Osteocyte (in vitro differentiated cells): ENCODE measurements at regions not wholly inside any gene's neighbourhood (a gene's known extent, or its start where the extent isn't known, plus 50 kb on each side); places are given as distances from the start of the nearest gene placed in this dataset.

Source experiments
- DNase-seq: peaks from one replicate; pipeline ENCODE4 v3.0.0; 2021; ENCODE audit warnings: mixed read lengths; ENCODE audit not compliant: unreplicated experiment; ENCODE audit errors: extremely low spot score
- H3K27ac Mint-ChIP-seq: one replicate; pipeline ENCODE4 v1.8.0; 2021; ENCODE audit warnings: mild to moderate bottlenecking, mixed read lengths; ENCODE audit not compliant: unreplicated experiment
- H3K27me3 Mint-ChIP-seq: one replicate; pipeline ENCODE4 v1.8.0; 2021; ENCODE audit warnings: mixed read lengths; ENCODE audit not compliant: unreplicated experiment
- H3K36me3 Mint-ChIP-seq: one replicate; pipeline ENCODE4 v1.8.0; 2021; ENCODE audit warnings: mixed read lengths; ENCODE audit not compliant: unreplicated experiment
- H3K4me1 Mint-ChIP-seq: one replicate; pipeline ENCODE4 v1.8.0; 2021; ENCODE audit warnings: mixed read lengths; ENCODE audit not compliant: unreplicated experiment
- H3K4me3 Mint-ChIP-seq: one replicate; pipeline ENCODE4 v1.8.0; 2021; ENCODE audit warnings: mild to moderate bottlenecking, moderate library complexity, mixed read lengths; ENCODE audit not compliant: unreplicated experiment
- H3K9me3 Mint-ChIP-seq: one replicate; pipeline ENCODE4 v1.8.0; 2021; ENCODE audit warnings: mixed read lengths; ENCODE audit not compliant: unreplicated experiment
- CTCF ChIP-seq: fragments of 200-600 bp; sonication (generic); IDR thresholded peaks from 2 replicates; pipeline ENCODE4 v1.5.0; 2021; ENCODE audit warnings: antibody characterized with exemption, mild to moderate bottlenecking, moderate library complexity

- H3K36me3 Mint-ChIP-seq: no peaks in the 10 kb centered on the region
- H3K9me3 Mint-ChIP-seq: no peaks in the 10 kb centered on the region
- H3K27ac Mint-ChIP-seq: no peak overlapping the region
- H3K4me1 Mint-ChIP-seq: peaks cover 3% of the 10 kb centered on the region
- no peak overlapping the region for H3K4me3 Mint-ChIP-seq
- no peak for TF ChIP-seq CTCF
- H3K27me3 Mint-ChIP-seq: no peaks in the 10 kb centered on the region
- DNase-seq: no peak
Measured at GRCh38 chr4:184283659-184284335, 66.1 kb upstream of the ENPP6 start.

GRCh38 chr4:184282895-184283654, 65.4 kb upstream of the ENPP6 start:
- H3K27ac Mint-ChIP-seq: no peak overlapping the region
- H3K4me3 Mint-ChIP-seq: no peak overlapping the region
- peaks cover 2% of the 10 kb centered on the region for H3K4me1 Mint-ChIP-seq
- H3K36me3 Mint-ChIP-seq: no peaks in the 10 kb centered on the region
- no peaks in the 10 kb centered on the region for H3K9me3 Mint-ChIP-seq
- TF ChIP-seq CTCF: no peak
- DNase-seq: no peak
- H3K27me3 Mint-ChIP-seq: no peaks in the 10 kb centered on the region

- H3K36me3 Mint-ChIP-seq: no peaks in the 10 kb centered on the region
- H3K4me1 Mint-ChIP-seq: no peaks in the 10 kb centered on the region
- TF ChIP-seq CTCF: no peak
- no peak for DNase-seq
- no peak overlapping the region for H3K27ac Mint-ChIP-seq
- peaks cover 5% of the 10 kb centered on the region for H3K9me3 Mint-ChIP-seq
- no peak overlapping the region for H3K4me3 Mint-ChIP-seq
- no peaks in the 10 kb centered on the region for H3K27me3 Mint-ChIP-seq
Measured at GRCh38 chr4:184282251-184282713, 64.6 kb upstream of the ENPP6 start.

DNA sequence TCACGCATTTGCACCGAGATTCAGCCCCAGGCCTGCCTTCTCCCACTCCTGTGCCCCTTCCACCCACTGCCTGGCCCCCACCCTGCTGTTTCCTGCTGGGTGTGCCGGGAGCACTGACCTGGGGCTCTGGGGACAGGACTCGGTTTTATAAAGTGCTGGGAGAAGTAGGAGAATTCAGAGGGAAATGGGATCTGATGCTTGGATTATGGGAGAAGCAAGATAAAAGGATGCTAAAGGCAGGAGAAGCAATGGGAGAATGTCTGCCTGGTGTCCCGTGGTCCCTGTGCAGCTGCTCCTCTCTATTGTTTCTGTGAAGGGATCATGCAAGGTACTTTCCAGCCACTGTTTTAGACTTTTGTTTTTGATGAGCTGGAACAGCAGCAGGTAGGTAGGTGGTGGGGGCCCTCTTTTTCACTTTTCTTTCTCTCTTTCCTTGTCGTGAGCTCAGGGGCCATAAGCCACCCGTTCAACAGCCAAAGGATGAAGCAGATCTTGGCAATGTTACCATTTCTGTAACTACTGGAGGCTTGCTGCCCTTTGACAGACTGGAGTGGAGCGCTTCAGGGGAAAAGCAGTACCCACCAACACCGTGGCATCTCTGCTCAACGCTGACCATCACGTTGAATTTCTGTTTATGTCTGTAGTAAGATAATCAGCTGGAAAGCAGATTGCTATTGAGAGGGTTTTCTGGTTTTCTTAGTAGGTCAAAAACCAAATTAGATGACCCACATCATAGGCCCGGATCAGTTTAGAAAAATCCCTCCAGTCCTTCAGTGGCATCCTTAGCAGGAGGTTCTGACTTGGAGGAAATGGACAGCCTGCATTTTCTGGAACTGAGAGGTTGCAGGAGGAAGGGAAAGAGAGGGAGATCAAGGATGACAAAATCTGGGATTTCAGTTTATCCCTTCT, 63.8 kb upstream of the ENPP6 start:
- Mint-ChIP-seq H3K4me3 (no peak overlapping the region), H3K36me3 (peaks cover 3% of the 10 kb centered on the region), H3K27me3 (no peaks in the 10 kb centered on the region), H3K4me1 (no peaks in the 10 kb centered on the region), H3K9me3 (peaks cover 9% of the 10 kb centered on the region), H3K27ac (no peak overlapping the region)
- no peak for DNase-seq
- no peak for TF ChIP-seq CTCF
